Right ventricle myocardium inferior (tissue), 1 donor: ENCODE measurements at regions not wholly inside any gene's neighbourhood (a gene's known extent, or its start where the extent isn't known, plus 50 kb on each side); places are given as distances from the start of the nearest gene placed in this dataset.
"Not testable (repeated sequence)": the region's sequence is repeated elsewhere in the genome, so short reads cannot be mapped to it uniquely, and the experiment has no call there.

Source experiments
- ATAC-seq: fragments of 200-7000 bp; cut with Tn5 transposase; one replicate; pipeline ENCODE4 v1.9.1; 2020; ENCODE audit warnings: mild to moderate bottlenecking, moderate library complexity
- DNase-seq: peaks from one replicate; pipeline ENCODE4 v3.0.0; 2021; ENCODE audit errors: missing footprints
- intact Hi-C: fragments of 100-400 bp; cut with DNase I; formaldehyde crosslinking; loops from one replicate; pipeline ENCODE4 v1.11.0; 2022
- donor health status: DM: no; HTN: yes; CAD: no; lungs with severe emphysema.

DNA sequence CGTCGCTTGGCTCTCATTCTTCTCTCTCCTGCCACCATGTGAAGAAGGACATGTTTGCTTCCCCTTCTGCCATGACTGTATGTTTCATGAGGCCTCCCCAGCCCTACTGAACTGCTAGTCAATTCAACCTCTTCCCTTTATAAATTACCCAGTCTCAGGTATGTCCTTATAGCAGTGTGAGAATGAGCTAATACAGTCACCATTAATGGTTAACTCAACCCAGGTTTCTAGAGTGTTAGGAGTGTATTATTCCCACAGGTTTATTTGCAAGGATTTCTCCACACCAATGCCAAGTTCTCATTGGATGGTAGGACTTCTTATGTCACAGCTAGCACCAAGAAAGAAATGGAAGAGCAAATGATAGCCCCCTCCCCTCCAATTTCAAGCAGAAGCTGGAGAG is 71.9 kb downstream of the DYNAP start:
- ATAC-seq, result no peak
- intact Hi-C loops, result no loop called here
- no peak for DNase-seq

DNA sequence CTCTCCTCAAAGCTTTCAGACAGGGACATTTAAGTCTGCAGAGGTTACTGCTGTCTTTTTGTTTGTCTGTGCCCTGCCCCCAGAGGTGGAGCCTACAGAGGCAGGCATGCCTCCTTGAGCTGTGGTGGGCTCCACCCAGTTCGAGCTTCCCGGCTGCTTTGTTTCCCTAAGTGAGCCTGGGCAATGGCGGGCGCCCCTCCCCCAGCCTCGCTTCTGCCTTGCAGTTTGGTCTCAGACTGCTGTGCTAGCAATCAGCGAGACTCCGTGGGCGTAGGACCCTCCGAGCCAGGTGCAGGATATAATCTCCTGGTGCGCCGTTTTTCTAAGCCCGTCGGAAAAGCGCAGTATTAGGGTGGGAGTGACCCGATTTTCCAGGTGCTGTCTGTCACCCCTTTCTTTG is 78.7 kb downstream of the DYNAP start:
- intact Hi-C loops, result loop anchor here (5.0 kb wide), 2 partner anchors 107 to 222 kb away; no protein-coding TSS in a partner anchor
- not testable (repeated sequence) for DNase-seq, ATAC-seq

DNA sequence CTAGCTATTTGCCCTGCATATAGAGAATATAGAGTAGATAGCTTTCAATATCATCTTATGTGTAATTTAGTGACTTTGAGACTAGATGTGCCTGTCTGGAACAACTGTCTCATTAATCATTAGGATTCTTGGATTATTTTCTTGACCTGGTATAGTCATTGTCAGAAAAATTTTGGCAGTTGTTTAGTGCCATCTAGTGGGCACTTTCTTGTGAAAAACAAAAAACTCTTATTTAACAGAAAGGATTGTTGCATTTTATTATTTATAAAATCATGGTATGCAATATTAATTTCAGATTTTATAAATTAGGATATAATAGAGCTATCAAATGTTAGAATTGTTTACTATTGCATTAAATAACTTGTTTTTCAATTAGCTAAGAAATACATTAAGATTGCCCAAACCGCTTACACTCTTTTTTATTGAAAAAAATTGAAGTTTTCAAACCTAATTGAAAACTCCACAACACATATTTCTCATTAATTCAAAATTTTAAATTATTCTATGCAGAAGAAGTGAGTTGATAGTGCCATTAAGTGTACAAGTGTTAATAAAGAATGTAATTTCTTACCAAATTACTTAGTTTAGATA is 80.3 kb downstream of the DYNAP start:
- intact Hi-C loops, result loop anchor here (5.0 kb wide), 2 partner anchors 109 to 224 kb away; no protein-coding TSS in a partner anchor
- DNase-seq, result no peak
- no peak for ATAC-seq

DNA sequence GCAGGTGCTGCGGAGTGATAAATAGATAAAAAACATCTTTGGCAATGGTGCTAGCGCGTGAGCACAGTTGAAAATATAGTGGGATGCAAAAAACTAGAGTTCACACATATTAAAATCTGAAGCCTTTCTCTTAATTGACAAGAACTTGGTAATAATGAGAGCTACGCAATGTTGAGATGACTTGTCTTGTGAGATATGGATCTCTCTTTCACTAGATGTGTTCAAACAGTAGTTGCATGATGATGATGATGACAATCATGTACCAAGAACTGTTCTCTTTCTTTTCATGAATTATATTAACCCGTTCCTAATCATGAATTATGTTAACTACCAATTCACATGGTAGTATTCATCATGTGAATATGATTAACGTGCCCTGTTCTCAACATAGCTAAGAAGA is 81.1 kb downstream of the DYNAP start:
- intact Hi-C loops, result loop anchor here (5.0 kb wide), 2 partner anchors 110 to 225 kb away; no protein-coding TSS in a partner anchor
- no peak for DNase-seq
- ATAC-seq, result no peak

DNA sequence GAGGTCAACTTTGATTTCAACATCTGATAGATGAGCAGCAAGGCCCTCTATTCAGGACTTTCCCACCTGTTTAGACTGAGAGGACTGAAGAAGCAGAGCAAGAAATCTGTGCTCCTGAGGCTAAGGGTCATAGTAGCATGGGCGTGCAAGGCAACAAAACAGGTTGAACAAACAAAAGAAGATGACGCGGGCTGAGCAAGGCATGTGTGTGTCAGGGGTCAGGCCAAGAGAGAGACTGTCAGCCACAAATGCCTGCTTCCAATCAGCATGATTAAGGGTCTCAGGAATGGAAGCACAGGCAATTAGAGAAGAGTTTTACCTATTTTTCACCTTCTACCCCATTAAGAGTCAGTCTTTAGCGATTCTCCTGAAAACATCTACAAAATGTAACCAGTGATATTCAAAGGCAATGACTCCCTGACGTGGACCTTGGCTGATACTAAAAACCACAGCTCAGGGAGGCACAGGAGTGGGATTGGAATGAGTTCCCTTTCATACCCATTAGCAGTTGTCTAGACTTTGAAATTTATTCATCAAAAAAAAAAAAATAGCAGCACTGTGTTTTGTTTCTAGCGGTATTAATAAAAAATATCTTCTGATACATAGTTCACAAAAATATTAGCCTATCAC is 81.9 kb downstream of the DYNAP start:
- intact Hi-C loops, result loop anchor here (5.0 kb wide), 2 partner anchors 111 to 226 kb away; no protein-coding TSS in a partner anchor

DNA sequence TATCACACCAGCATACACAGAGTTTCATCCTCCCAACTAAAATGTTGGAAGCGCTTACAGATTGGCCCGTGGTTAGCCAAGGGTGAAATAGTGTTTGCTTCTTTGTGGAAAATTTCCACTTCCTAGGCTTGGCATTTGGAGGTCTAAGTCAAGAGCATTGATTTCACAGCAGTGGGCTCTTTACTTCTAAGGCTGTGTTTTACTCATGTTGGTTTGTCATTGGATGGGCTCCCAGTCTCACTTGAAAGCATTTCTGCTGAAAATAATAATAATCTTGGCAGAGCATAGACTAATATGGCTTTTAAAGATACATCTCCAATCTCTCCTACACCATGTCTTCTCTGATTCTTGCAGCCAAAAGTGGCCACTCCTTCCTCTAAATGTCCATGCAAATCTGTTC is 82.9 kb downstream of the DYNAP start:
- ATAC-seq, result no peak
- intact Hi-C loops, result loop anchor here (5.0 kb wide), 2 partner anchors 112 to 227 kb away; no protein-coding TSS in a partner anchor
- no peak for DNase-seq

More for the DNA sequence above, 81.9 kb downstream of the DYNAP start:
- ATAC-seq (no peak), DNase-seq (no peak)

DNA sequence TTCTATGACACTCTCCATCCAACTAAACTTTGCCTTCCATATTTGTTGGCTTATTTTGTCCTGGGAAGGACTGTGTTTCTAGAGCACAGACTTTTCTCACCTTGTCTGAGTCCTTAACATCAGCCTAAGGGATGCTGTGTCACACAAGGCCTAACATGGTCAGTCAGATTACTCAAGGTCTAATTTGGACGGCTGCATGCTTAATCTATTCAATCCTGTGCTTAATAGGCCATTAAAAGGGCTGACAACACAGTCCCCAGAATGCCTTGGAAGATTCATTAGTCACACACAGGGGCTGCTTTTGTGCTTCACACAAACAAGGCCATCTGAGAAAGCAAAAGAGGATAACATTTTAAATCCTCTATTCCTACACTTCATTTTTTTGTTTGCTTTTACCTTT is 84.0 kb downstream of the DYNAP start:
- DNase-seq (no peak), ATAC-seq (no peak)
- intact Hi-C loops, result no loop called here

DNA sequence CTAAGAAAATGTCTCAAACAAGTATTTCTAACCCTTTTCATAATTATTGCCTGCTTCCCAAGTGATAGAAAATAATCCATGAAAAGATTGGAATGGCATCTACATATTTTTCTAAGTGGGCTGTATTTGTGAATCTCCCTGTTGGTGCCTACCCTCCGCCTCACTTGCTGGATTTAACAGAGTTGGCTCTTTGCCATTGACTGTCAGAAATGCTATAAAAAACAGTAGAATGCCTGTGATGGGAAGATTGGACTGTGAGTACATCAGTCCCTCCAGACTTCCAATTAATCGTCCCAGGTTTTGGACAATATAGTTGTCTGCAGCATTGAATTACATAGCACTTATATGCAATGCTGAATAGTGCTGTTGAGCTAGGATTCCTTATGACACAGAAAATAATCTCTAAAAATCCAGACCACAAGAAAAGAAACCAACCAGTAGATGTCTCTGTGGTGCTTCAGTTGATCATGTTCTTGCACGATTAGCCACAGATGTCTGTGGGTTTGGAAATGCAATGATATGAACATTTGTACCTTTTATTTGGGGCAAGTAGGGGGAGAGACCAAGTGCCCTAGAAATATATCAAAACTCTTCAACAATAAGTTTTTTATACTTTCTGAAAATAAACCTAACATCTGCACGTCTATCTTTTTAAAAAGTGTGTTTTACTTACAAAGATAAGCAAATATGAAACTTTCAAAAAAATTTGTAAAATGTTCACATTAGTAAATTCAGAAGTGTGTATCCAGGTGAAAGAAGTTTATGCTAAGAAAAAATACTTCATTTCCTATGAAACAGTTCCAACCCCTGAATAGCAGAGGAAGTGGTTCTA is 88.5 kb downstream of the DYNAP start:
- intact Hi-C loops, result loop anchor here (2.0 kb wide), 1 partner anchor 303 kb away; no protein-coding TSS in a partner anchor
- ATAC-seq (peak; percentile 37), DNase-seq (no peak)

DNA sequence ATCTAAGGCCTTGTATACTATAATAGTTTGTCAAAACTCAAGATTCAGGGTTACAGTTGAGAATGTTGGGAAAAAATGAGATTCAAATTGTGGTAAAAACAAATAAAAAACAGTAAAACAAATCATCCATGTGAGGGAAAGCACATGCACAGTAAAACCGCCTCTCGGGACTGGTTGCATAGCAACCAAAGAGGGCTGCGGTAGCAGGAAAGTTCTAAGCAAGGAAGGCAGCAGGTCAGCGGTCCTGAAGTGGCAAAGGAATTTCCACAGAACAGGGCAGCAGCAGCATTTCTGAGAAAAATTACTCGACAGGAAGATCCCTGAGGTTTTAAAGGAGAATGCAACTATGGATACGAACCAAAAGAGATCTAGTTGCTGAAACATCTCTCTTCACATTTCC is 93.7 kb downstream of the DYNAP start:
- intact Hi-C loops, result no loop called here
- DNase-seq (no peak), ATAC-seq (peak; percentile 44)

DNA sequence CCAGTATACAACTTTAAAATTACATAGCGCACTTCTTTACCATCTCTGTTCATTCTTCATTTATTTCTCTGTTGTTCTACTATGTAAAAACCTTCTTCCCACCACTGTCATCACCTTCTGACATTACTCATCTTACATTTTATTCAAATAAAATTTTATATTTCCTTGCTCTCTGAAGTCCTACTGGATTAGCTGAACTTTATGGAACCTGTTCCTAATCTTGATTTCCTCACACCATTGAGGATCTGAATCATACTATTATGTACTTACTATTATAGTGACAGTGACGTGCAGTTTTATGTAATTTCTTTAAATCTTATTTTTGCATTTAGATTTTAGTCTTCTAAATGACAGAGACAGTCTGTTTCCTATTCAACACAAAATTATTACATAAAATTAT is 98.3 kb downstream of the DYNAP start:
- no peak for DNase-seq
- intact Hi-C loops, result no loop called here
- no peak for ATAC-seq

DNA sequence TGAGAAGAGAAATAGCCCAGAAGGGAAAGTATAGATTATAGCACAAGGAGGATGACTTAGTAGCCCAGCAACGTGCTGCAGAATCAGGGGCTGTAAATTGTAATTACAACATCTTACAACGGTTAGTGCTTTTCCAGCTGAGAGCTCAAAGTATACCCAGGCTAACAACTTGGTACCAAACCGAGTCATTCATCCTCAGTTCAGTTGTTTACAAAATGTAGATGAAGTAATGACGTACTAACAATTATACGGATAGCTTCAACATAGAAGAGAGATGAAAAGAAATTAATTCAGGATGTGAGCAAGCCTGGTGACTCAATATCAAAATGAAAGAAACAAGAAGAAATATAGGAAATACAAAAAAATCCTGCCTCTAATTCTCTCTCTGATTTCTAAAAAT is 99.2 kb downstream of the DYNAP start:
- intact Hi-C loops, result no loop called here
- no peak for ATAC-seq
- no peak for DNase-seq

DNA sequence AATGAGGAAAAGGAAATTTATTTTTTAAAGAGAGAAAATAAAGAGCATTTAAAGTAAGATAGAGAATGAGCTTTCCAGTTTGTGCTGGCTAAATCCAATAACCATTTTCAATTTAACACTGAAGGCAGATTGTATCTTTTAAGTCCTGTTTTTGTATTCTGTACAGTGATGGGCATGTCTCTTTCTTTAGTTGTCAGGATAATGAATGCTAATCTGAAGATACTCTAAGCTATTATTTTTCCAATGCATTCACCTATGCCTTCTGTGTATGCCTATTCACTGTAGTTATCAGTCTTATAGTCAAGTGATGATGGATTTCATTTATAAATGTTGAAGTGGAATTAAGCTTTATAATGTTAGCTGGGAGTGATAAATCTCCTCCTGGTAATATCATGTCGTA is 101.4 kb downstream of the DYNAP start:
- ATAC-seq (no peak), DNase-seq (no peak)
- intact Hi-C loops, result no loop called here

DNA sequence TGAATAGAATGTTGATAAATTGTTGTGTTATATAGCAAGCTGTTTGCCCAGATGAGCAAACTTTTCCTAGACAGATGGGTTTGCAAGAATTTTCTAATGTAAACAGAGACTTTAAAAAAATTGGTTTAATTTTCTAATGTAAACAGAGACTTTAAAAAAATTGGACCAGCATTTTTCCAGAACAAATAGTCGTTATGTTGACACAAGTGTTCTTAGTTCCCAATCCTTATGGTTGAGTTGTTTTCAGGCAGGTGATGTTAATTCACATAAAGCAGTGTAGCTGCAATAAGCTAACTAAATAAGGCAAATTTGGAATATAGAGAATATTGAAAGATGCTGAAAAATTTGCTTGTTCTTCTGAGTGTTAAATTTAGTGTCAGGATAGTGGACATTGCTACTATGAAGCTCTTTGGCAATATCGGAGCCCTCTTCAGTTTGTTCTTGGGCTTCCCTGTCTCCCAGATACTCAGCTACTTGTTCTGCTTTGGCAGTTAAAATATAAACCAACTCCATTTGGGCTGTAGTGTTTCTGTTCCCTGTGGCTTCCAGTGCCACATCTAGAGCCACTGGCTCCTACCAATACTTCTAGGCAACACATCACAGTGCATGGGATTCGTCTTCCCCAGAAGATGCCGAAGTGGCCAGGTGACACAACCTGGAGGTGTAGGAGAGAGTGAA is 105.7 kb downstream of the DYNAP start:
- ATAC-seq (no peak), DNase-seq (no peak)
- intact Hi-C loops, result no loop called here

DNA sequence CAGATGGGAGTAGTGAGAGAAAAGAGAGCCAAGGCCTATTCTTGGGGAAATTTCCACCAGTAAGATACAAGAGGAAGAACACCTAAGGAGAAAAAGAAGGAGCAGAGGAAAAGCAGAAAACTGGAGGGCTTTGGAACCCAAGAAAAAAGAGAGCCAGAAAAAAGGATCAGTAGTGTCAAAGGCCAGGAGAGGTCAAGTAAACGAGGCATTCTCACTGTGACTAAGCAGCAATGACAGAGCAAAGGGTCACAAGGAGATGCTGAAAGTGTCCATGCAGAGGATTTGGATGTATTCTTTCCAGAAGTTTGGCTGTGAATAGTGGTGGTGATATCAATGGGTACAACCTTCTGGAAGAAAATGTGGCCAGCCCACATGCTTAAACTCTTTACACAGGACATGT is 109.5 kb downstream of the DYNAP start:
- ATAC-seq (no peak), DNase-seq (no peak)
- intact Hi-C loops, result no loop called here

DNA sequence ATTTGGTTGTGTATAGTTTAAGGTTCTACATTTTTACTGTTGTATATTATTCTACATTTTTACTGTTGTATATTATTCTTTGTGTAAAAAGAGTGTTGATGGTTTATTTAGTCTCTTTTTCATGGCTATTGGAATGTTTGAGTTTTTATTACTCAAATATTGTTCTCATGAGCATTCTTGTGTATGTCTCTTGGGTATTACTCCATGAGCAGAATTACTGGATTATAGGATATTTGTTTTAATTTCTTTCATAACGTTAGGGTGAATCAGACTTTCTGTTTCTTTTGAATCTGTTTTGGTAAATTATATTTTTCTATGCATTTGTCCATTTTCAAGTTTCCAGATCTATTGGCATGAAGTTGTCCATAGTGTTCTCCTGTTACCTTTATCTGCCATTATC is 111.6 kb downstream of the DYNAP start:
- intact Hi-C loops, result no loop called here
- ATAC-seq (no peak), DNase-seq (no peak)

DNA sequence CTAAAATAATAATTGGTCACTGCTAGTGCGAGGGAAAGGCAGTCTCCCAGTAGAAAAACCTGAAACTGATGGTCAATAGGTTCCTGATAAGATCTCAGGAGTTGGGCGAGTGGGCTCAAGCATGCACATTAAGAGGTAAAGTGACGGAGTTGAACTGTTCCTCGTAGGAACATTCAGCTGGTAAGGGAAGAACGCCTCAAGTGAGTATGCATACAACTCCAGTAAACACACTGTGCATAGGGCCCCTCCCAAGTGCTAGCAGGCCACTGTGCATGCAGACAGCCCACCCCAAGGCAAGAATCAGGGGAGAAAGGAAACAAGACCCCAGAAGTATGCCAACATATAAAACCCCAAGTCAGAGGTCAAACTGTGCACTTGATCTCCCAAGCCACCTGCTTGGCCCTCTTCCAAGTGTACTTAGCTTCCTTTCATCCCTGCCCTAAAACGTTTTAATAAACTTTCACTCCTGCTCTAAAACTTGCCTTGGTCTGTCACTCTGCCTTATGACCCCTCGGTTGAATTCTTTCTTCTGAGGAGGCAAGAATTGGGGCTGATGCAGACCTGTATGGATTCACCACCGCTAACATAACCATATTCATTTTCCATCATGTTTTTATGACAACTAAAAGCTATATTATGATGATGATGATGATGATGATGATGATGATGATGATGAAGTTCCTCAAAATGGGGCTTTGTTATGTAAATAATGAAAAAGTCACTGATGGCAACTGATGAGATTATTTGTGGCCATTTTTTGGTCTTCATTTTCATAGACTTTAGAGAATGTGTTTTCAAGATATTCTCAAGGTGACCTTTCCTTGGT is 118.0 kb upstream of the RAB27B start:
- intact Hi-C loops, result no loop called here
- DNase-seq (no peak), ATAC-seq (no peak)

DNA sequence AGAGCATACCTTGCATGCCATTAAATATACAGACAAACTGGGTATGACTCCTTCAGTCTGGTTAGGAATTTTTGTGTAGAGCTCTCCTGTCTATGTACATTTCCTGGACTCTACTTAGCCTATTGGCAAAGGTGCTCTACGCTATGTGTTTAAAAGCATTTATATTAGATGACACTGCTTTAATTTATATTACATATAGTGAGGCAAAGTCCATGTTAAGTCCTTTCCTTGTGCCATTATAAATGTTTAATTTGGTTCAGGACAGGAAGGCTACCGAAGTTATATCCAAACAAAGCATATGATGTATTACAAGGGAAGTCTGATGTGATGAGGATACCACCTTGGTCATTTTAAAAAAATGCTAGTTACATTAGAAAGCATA is 117.4 kb upstream of the RAB27B start:
- ATAC-seq (no peak), DNase-seq (no peak)
- intact Hi-C loops, result no loop called here

DNA sequence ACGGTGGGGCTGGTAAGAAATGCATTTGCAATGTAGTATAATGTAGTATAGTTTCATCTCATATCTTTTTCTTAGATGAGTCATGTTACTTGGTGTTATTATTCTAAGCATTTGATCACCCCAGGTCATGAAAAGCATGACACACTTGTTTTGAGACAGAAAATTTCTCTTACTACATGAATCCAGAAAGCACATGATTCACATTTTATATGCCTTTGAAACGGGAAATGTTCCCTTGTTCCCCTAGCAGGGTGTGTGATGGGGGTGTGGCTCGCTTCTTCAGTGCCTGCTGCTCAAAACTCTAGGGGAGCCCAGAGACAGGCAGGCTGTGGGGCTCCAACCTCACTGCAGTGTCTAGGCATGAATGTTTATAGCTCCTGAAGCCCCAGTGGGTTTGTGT is 116.0 kb upstream of the RAB27B start:
- intact Hi-C loops, result no loop called here
- DNase-seq, result no peak
- ATAC-seq, result no peak
